Caco-2 (cell line): ENCODE measurements at regions not wholly inside any gene's neighbourhood (a gene's known extent, or its start where the extent isn't known, plus 50 kb on each side); places are given as distances from the start of the nearest gene placed in this dataset.

ENCODE experiments used
- BruUV-seq: library from RNA; stranded (reverse); fragments of 400-500 nt; replicated peaks from 2 replicates; lab custom pipeline; 2021; lab: Mats Ljungman, UMichigan
- CTCF ChIA-PET: fragments of 300-600 bp; sonication (Branson Sonifier 250); formaldehyde crosslinking; loops from one replicate; lab custom pipeline; 2022; ENCODE audit warnings: antibody characterized with exemption; lab: Charles Lee
- POLR2A ChIA-PET: fragments of 300-600 bp; sonication (Branson Sonifier 250); formaldehyde crosslinking; loops from one replicate; lab custom pipeline; 2022; ENCODE audit warnings: antibody characterized with exemption; lab: Charles Lee
- DNase-seq, 2 experiments: peaks; one replicate each; pipeline versions ENCODE4 v3.0.0 to v3.0.0-alpha.2; 2020 to 2022
- H3K27me3 ChIP-seq: replicated peaks from 2 replicates; pipeline ENCODE4 v1.6.0; 2011; ENCODE audit warnings: low read length; ENCODE audit not compliant: control insufficient read depth, insufficient read depth
- H3K36me3 ChIP-seq: 2 replicates; pipeline ENCODE4 v1.5.1; 2011; ENCODE audit warnings: low read length; ENCODE audit not compliant: control insufficient read depth, insufficient read depth
- H3K4me1 ChIP-seq: fragments of 250-450 bp; sonication (Bioruptor Pico); 2 replicates; pipeline ENCODE4 v1.5.1; 2020; ENCODE audit warnings: mild to moderate bottlenecking
- H3K4me3 ChIP-seq: 2 replicates; pipeline ENCODE4 v1.5.1; 2011; ENCODE audit warnings: low read depth, mild to moderate bottlenecking, control low read depth, low read length
- H3K9me3 ChIP-seq: fragments of 250-450 bp; sonication (Bioruptor Pico); 2 replicates; pipeline ENCODE4 v1.5.1; 2020; ENCODE audit warnings: mild to moderate bottlenecking, moderate library complexity
- H3K27ac Mint-ChIP-seq: one replicate; pipeline ENCODE4 v1.8.0; 2022; ENCODE audit warnings: mixed read lengths; ENCODE audit not compliant: unreplicated experiment
- H3K27me3 Mint-ChIP-seq: one replicate; pipeline ENCODE4 v1.8.0; 2022; ENCODE audit warnings: mixed read lengths; ENCODE audit not compliant: insufficient read depth, unreplicated experiment
- H3K36me3 Mint-ChIP-seq: one replicate; pipeline ENCODE4 v1.8.0; 2022; ENCODE audit warnings: mild to moderate bottlenecking, mixed read lengths; ENCODE audit not compliant: insufficient read depth, unreplicated experiment
- H3K4me1 Mint-ChIP-seq: one replicate; pipeline ENCODE4 v1.8.0; 2022; ENCODE audit warnings: low read depth, mixed read lengths; ENCODE audit not compliant: unreplicated experiment
- H3K4me3 Mint-ChIP-seq: one replicate; pipeline ENCODE4 v1.8.0; 2022; ENCODE audit warnings: mild to moderate bottlenecking, moderate library complexity, mixed read lengths; ENCODE audit not compliant: unreplicated experiment
- H3K9me3 Mint-ChIP-seq: one replicate; pipeline ENCODE4 v1.8.0; 2022; ENCODE audit warnings: mixed read lengths; ENCODE audit not compliant: unreplicated experiment
- intact Hi-C: fragments of 100-400 bp; cut with micrococcal nuclease; formaldehyde crosslinking; loops from one replicate; pipeline ENCODE4 v1.10.0; 2022; ENCODE audit not compliant: unreplicated experiment
- TF ChIP-seq, protein P1 (sequence below), 2 experiments: fragments of 200-600 bp in 1 of 2; IDR thresholded peaks; 1 replicate in 1 of 2; 2 replicates in 1 of 2; pipeline versions ENCODE4 v1.5.1 to v1.8.0; 2011 to 2022; ENCODE audit warnings: antibody characterized with exemption in 1 of 2, control low read depth in 1 of 2, inconsistent platforms in 1 of 2, low read depth in 1 of 2, low read length in 1 of 2, mild to moderate bottlenecking in 1 of 2, moderate library complexity in 1 of 2; ENCODE audit not compliant: insufficient read depth in 1 of 2, severe bottlenecking in 1 of 2, unreplicated experiment in 1 of 2

DNA sequence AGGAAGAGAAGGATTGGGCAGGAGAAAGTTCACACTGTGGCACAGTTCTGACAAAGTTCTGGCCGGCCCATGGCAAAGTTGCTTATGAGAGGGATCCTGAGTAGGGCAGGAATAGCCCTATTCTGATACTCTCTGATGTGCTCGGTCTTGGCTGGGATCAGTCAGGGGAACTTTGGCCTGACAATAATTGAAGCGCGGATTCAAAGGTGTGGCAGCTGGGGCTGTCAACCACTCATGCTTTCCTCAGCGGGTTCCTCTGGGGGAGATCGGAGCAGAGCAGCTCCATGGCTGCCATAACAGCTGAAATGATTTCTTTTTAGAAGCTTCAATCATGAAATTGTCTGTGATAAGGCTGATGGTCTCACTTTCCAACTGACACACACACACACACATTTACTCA, 714.1 kb downstream of the DHX35 start:
- ChIA-PET POLR2A (no interaction called here), CTCF (interaction anchor here (0.6 to 1.3 kb wide), 3 partner anchors 16 to 567 kb away, joined by 3 to 12 read pairs (median 3); no protein-coding TSS in a partner anchor)
- TF ChIP-seq, protein P1, sequence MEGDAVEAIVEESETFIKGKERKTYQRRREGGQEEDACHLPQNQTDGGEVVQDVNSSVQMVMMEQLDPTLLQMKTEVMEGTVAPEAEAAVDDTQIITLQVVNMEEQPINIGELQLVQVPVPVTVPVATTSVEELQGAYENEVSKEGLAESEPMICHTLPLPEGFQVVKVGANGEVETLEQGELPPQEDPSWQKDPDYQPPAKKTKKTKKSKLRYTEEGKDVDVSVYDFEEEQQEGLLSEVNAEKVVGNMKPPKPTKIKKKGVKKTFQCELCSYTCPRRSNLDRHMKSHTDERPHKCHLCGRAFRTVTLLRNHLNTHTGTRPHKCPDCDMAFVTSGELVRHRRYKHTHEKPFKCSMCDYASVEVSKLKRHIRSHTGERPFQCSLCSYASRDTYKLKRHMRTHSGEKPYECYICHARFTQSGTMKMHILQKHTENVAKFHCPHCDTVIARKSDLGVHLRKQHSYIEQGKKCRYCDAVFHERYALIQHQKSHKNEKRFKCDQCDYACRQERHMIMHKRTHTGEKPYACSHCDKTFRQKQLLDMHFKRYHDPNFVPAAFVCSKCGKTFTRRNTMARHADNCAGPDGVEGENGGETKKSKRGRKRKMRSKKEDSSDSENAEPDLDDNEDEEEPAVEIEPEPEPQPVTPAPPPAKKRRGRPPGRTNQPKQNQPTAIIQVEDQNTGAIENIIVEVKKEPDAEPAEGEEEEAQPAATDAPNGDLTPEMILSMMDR (IDR thresholded peaks at IDR 0.05; ENCODE audit: insufficient read depth in 1 of 2, low read depth in 1 of 2, low read length in 1 of 2, severe bottlenecking in 1 of 2, unreplicated experiment in 1 of 2), result no peak
- H3K4me3 Mint-ChIP-seq, result no peak overlapping the region
- no peaks in the 10 kb centered on the region for H3K4me1 Mint-ChIP-seq
- no peaks in the 10 kb centered on the region for H3K27me3 Mint-ChIP-seq
- no peak overlapping the region for H3K4me3 ChIP-seq
- no peaks in the 10 kb centered on the region for H3K36me3 Mint-ChIP-seq
- intact Hi-C loops, result no loop called here
- no peaks in the 10 kb centered on the region for H3K9me3 ChIP-seq
- DNase-seq, result no peak
- H3K36me3 ChIP-seq, result no peaks in the 10 kb centered on the region
- H3K27me3 ChIP-seq, result no peaks in the 10 kb centered on the region
- no peak overlapping the region for H3K27ac Mint-ChIP-seq
- no TSS peak for BruUV-seq
- no peaks in the 10 kb centered on the region for H3K9me3 Mint-ChIP-seq
- no peaks in the 10 kb centered on the region for H3K4me1 ChIP-seq

DNA sequence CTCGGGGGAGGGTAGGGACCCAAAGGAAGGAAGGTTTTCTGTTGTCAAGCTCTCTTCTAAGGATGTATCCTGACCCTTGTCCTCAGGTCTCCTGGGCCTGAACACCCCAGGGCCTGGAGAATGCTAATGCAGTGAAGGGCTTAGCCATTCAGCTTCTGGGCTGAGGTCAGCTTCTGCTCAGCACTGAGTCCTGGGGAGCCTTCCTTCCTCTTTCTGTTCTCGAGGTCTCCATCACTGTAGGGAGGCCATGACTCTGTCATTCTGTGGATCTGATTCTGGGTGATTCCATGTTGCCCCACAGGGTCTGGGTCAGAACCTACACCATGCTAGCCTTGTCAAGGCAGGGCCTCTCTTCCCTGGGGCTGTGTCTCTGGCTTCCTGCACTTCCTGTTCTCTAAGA, 712.7 kb downstream of the DHX35 start:
- H3K4me1 ChIP-seq, result no peaks in the 10 kb centered on the region
- DNase-seq, result no peak
- H3K27me3 ChIP-seq, result no peaks in the 10 kb centered on the region
- no peak overlapping the region for H3K27ac Mint-ChIP-seq
- no peaks in the 10 kb centered on the region for H3K36me3 ChIP-seq
- no peaks in the 10 kb centered on the region for H3K9me3 Mint-ChIP-seq
- TF ChIP-seq, protein P1 (IDR thresholded peaks at IDR 0.05; ENCODE audit: insufficient read depth in 1 of 2, low read depth in 1 of 2, low read length in 1 of 2, severe bottlenecking in 1 of 2, unreplicated experiment in 1 of 2), result no peak
- BruUV-seq, result no TSS peak
- POLR2A ChIA-PET, result no interaction called here
- no peak overlapping the region for H3K4me3 ChIP-seq
- H3K36me3 Mint-ChIP-seq, result no peaks in the 10 kb centered on the region
- H3K4me1 Mint-ChIP-seq, result no peaks in the 10 kb centered on the region
- no peaks in the 10 kb centered on the region for H3K27me3 Mint-ChIP-seq
- H3K9me3 ChIP-seq, result no peaks in the 10 kb centered on the region
- no peak overlapping the region for H3K4me3 Mint-ChIP-seq
- intact Hi-C loops, result no loop called here
- CTCF ChIA-PET, result no interaction called here

DNA sequence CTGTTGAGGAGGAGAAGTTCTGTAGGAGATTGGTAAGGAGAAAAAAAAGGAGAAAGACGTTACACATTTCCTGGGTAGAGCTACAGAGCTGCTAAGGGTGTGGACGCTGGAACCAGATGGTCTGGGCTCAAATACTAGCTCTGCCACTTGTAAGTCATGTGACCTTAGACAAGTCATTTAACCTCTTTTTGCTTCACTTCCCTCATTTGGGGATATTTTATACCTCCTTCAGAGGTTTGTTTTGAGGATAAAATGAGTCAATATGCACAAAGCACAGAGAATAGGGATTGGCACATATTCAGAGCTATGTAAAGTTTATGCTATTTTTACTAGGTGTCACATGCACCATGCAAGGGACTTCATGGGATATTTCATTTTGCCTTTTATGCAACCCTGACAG, 708.8 kb downstream of the DHX35 start:
- Histone ChIP-seq H3K4me1 (no peaks in the 10 kb centered on the region), H3K27me3 (no peaks in the 10 kb centered on the region), H3K36me3 (no peaks in the 10 kb centered on the region), H3K4me3 (no peak overlapping the region), H3K9me3 (no peaks in the 10 kb centered on the region)
- Mint-ChIP-seq H3K27me3 (peaks cover 15% of the 10 kb centered on the region), H3K9me3 (no peaks in the 10 kb centered on the region), H3K4me1 (no peaks in the 10 kb centered on the region), H3K36me3 (no peaks in the 10 kb centered on the region), H3K4me3 (no peak overlapping the region), H3K27ac (no peak overlapping the region)
- DNase-seq, result no peak
- POLR2A ChIA-PET, result no interaction called here
- no TSS peak for BruUV-seq
- intact Hi-C loops, result no loop called here
- CTCF ChIA-PET, result interaction anchor here (0.6 kb wide), 1 partner anchor 203 kb away, joined by 4 read pairs; no protein-coding TSS in a partner anchor
- TF ChIP-seq, protein P1 (IDR thresholded peaks at IDR 0.05; ENCODE audit: insufficient read depth in 1 of 2, low read depth in 1 of 2, low read length in 1 of 2, severe bottlenecking in 1 of 2, unreplicated experiment in 1 of 2), result no peak
